ENCODE measurements at regions not wholly inside any gene's neighbourhood (a gene's known extent, or its start where the extent isn't known, plus 50 kb on each side); places are given as distances from the start of the nearest gene placed in this dataset.

DNA sequence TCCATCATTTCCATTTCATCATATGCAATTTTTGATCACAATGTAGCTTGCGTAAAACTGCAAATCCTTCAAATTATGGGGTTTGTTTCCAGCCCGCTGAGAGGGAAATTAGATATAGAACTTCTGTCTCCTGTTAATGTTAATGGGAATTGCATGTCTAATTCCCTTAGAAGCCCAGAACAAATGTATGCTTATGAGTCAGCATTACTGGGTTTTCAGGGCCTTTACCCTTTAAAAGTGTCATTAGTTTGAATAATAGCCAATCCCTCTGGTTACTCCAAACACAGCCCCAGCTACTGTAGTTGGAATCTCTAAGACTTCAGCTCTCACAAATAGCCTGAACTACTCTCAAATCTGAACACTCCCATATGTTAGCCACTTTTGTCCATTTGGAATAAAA, 439.4 kb downstream of the C3orf38 start:
- Histone ChIP-seq H3K23ac (ENCODE audit: insufficient read length) (no peak overlapping the region), H4K20me1 (replicated peaks in 1 of 2; ENCODE audit: control insufficient read depth in 1 of 2, insufficient read depth in 2 of 2, low read length in 2 of 2) (no peaks in the 10 kb centered on the region), H3K79me1 (ENCODE audit: low read depth, low read length) (no peaks in the 10 kb centered on the region), H3K4me3 (ENCODE audit: extremely low read depth in 1 of 4, insufficient read depth in 2 of 4, low read depth in 3 of 4, low read length in 4 of 4) (no peak overlapping the region), H3K79me2 (ENCODE audit: control insufficient read depth in 1 of 2, insufficient read depth in 2 of 2, low read length in 2 of 2) (no peaks in the 10 kb centered on the region), H3K18ac (ENCODE audit: extremely low read depth, low read length) (no peak overlapping the region), H2BK15ac (ENCODE audit: low read length) (no peak overlapping the region), H2AK5ac (ENCODE audit: low read depth, low read length) (no peak overlapping the region), H3K4me2 (ENCODE audit: insufficient read depth in 1 of 2, low read depth in 2 of 2, low read length in 2 of 2) (no peak overlapping the region), H2BK20ac (ENCODE audit: low read length) (no peak overlapping the region), H3K27me3 (replicated peaks in 1 of 4; ENCODE audit: control insufficient read depth in 3 of 4, extremely low read depth in 1 of 4, insufficient read depth in 3 of 4, low read length in 3 of 4) (no peaks in the 10 kb centered on the region), H3K23me2 (ENCODE audit: low read depth, low read length) (no peaks in the 10 kb centered on the region), H3K4me1 (replicated peaks in 1 of 4; ENCODE audit: control insufficient read depth in 3 of 4, insufficient read depth in 4 of 4, low read length in 3 of 4) (no peaks in the 10 kb centered on the region), H2BK120ac (replicated peaks; ENCODE audit: low read depth, low read length) (no peak overlapping the region), H3K36me3 (ENCODE audit: control insufficient read depth in 2 of 4, insufficient read depth in 4 of 4, low read length in 3 of 4) (no peaks in the 10 kb centered on the region), H4K8ac (ENCODE audit: extremely low read depth, insufficient read depth, low read length) (no peak overlapping the region), H3K14ac (ENCODE audit: insufficient read length) (no peak overlapping the region), H4K91ac (replicated peaks; ENCODE audit: insufficient read length, low read length) (no peak overlapping the region), H3K27ac (ENCODE audit: low read depth, low read length) (no peak overlapping the region), H2BK12ac (ENCODE audit: low read depth, low read length) (no peak overlapping the region), H2BK5ac (ENCODE audit: low read depth, low read length) (no peak overlapping the region), H3K56ac (replicated peaks; ENCODE audit: insufficient read length, low read depth, low read length) (no peak overlapping the region), H2AFZ (ENCODE audit: low read length) (no peak overlapping the region; the same call in 1 of the 2 replicates), H3K4ac (replicated peaks; ENCODE audit: insufficient read length, low read depth, low read length) (no peak overlapping the region), H4K5ac (ENCODE audit: insufficient read length, low read depth, low read length) (no peak overlapping the region), H3K9me3 (ENCODE audit: insufficient read depth in 2 of 2, low read depth in 1 of 2, low read length in 1 of 2) (no peaks in the 10 kb centered on the region), H3K9ac (replicated peaks in 1 of 4; ENCODE audit: extremely low read depth in 1 of 4, low read depth in 3 of 4, low read length in 3 of 4) (no peak overlapping the region)
- 94% methylated on average over 2 of the region's 2 CpGs; no CpG with 5 or more reads in 1 of the 2 experiments for WGBS, 2 experiments (ENCODE audit: extremely low coverage in 1 of 2, insufficient coverage in 1 of 2, insufficient read length in 1 of 2, insufficient replicate concordance in 2 of 2, low coverage in 1 of 2, low lambda C conversion rate in 2 of 2, missing lambda C conversion rate in 1 of 2)
- ChIA-PET CTCF (ENCODE audit: partially characterized antibody) (no interaction called here), POLR2A (ENCODE audit: partially characterized antibody) (no interaction called here)
- DNase-seq (ENCODE audit: low read depth in 1 of 2, low spot score in 2 of 2) (no peak), FAIRE-seq (no peak)
- TF ChIP-seq RNF2 (IDR thresholded peaks at IDR 0.05; ENCODE audit: borderline replicate concordance, low read depth, low read length, missing control alignments, poor library complexity, severe bottlenecking) (no peak), TBP (IDR thresholded peaks at IDR 0.05; ENCODE audit: low read depth, low read length) (no peak), BCL11A (IDR thresholded peaks at IDR 0.05; ENCODE audit: low read depth in 2 of 2, low read length in 2 of 2) (no peak), SP2 (IDR thresholded peaks at IDR 0.05; ENCODE audit: low read length) (no peak), CBX5 (IDR thresholded peaks at IDR 0.05; ENCODE audit: low read depth, low read length) (no peak), KDM1A (IDR thresholded peaks at IDR 0.05; ENCODE audit: borderline replicate concordance, low read length) (no peak), POU5F1 (IDR thresholded peaks at IDR 0.05; ENCODE audit: low read depth, low read length) (no peak), JUND (IDR thresholded peaks at IDR 0.05; ENCODE audit: low read length) (no peak), BACH1 (IDR thresholded peaks at IDR 0.05; ENCODE audit: low read length) (no peak), ASH2L (IDR thresholded peaks at IDR 0.05; ENCODE audit: low read length) (no peak), YY1 (IDR thresholded peaks at IDR 0.05; ENCODE audit: low read depth, low read length) (no peak), CREB1 (IDR thresholded peaks at IDR 0.05) (no peak), EGR1 (IDR thresholded peaks at IDR 0.05; ENCODE audit: borderline replicate concordance, low read depth, low read length) (no peak), TAF7 (optimal IDR thresholded peaks at IDR 0.05; ENCODE audit: borderline replicate concordance, low read depth, low read length) (no peak)
- TF ChIP-seq, protein P1, sequence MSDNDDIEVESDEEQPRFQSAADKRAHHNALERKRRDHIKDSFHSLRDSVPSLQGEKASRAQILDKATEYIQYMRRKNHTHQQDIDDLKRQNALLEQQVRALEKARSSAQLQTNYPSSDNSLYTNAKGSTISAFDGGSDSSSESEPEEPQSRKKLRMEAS (IDR thresholded peaks at IDR 0.05) = no peak
- TF ChIP-seq, protein P2, sequence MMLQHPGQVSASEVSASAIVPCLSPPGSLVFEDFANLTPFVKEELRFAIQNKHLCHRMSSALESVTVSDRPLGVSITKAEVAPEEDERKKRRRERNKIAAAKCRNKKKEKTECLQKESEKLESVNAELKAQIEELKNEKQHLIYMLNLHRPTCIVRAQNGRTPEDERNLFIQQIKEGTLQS (IDR thresholded peaks at IDR 0.05; ENCODE audit: insufficient read depth, low read depth, low read length) = no peak

Measured in H1 (cell line).